ENCODE measurements at regions not wholly inside any gene's neighbourhood (a gene's known extent, or its start where the extent isn't known, plus 50 kb on each side); places are given as distances from the start of the nearest gene placed in this dataset.
A peak's percentile ranks its signal among the peaks of the same experiment; 100 is the strongest.

DNA sequence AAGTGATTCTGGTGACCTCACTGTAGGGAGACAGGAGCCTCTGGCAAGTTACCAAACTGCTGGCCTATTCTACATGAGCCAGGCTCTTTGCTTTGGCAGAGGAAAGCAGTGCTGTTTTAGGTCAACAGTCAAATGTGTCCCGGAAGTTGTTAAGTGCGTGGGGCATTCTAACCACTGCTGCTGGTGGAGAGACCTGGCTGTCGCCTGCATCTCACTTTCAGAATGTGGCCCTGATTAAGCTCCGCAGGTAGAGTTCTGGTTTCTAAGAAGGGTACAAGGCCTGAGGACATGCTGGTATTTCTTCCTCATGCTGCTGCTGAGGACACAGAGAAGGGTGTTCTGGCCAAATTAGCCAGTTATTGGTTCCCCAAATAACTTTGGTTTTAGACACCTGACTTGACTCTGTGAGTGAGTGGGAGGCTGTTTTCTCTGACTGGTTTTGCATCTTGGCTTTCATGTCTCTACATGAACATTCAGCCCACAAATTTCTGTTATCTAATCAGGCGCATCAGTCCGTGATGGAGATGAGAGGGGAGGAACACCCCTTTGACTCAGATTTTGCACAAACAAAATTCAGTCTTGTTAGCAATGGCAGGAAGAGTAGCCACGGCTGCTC is 120.8 kb downstream of the LMO4 start:
- no peaks in the 10 kb centered on the region for H3F3A ChIP-seq (ENCODE audit: low read length, unreplicated experiment)
- no peak overlapping the region for H3K27ac ChIP-seq (ENCODE audit: low read length)
- H3K36me3 ChIP-seq (ENCODE audit: low read depth, low read length) = no peaks in the 10 kb centered on the region
- no peak overlapping the region for H3K4me3 ChIP-seq (ENCODE audit: low read length)
- POLR2A ChIA-PET (ENCODE audit: unreplicated experiment) = no interaction called here
- H3K27me3 ChIP-seq (ENCODE audit: low read length) = no peaks in the 10 kb centered on the region
- ATAC-seq (no peak), DNase-seq (peak; percentile 30)
- no peak overlapping the region for H3K4me2 ChIP-seq (ENCODE audit: low read length)
- intact Hi-C loops (cut with micrococcal nuclease) = no loop called here
- no peaks in the 10 kb centered on the region for H3K9me2 ChIP-seq (replicated peaks; ENCODE audit: low read length)
- H4K20me1 ChIP-seq (ENCODE audit: low read length) = no peaks in the 10 kb centered on the region
- TF ChIP-seq EZH2phosphoT487 (IDR thresholded peaks at IDR 0.05; ENCODE audit: borderline replicate concordance, low read length) = no peak
- TF ChIP-seq, protein P1, sequence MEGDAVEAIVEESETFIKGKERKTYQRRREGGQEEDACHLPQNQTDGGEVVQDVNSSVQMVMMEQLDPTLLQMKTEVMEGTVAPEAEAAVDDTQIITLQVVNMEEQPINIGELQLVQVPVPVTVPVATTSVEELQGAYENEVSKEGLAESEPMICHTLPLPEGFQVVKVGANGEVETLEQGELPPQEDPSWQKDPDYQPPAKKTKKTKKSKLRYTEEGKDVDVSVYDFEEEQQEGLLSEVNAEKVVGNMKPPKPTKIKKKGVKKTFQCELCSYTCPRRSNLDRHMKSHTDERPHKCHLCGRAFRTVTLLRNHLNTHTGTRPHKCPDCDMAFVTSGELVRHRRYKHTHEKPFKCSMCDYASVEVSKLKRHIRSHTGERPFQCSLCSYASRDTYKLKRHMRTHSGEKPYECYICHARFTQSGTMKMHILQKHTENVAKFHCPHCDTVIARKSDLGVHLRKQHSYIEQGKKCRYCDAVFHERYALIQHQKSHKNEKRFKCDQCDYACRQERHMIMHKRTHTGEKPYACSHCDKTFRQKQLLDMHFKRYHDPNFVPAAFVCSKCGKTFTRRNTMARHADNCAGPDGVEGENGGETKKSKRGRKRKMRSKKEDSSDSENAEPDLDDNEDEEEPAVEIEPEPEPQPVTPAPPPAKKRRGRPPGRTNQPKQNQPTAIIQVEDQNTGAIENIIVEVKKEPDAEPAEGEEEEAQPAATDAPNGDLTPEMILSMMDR (conservative IDR thresholded peaks at IDR 0.05; ENCODE audit: low read depth, low read length) = no peak
- TF ChIP-seq EZH2 (IDR thresholded peaks at IDR 0.05; ENCODE audit: low read length, unreplicated experiment) = no peak
- CTCF ChIA-PET = no interaction called here
- no TSS peak for BruUV-seq (replicated peaks)
- H3K9ac ChIP-seq (ENCODE audit: low read length) = no peak overlapping the region
- H3K4me1 ChIP-seq (ENCODE audit: insufficient read depth, low read length) = no peaks in the 10 kb centered on the region
- no peaks in the 10 kb centered on the region for H3K79me2 ChIP-seq (ENCODE audit: low read length)
- no peaks in the 10 kb centered on the region for H3K9me3 ChIP-seq (ENCODE audit: low read length)
- H2AFZ ChIP-seq (ENCODE audit: low read length) = no peak overlapping the region

DNA sequence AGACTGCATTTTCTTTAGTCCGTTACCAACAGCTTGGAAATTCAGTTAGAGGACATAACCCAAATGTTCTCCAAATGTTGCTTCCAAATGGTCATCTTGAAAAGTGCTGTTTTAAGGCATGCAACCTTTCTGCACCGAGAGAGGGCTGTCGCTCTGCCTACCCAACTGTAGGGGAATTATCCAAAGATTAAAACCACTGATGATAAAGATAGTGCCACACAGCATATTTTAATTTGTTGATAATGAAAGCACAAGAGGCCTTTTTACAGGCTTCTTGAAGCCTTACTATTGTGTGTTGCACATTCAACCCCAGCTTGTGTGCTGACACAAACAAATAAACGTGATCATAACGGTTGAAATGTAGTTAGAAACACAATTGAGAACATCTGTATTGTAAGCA is 121.5 kb downstream of the LMO4 start:
- TF ChIP-seq EZH2phosphoT487 (IDR thresholded peaks at IDR 0.05; ENCODE audit: borderline replicate concordance, low read length) (no peak), EZH2 (IDR thresholded peaks at IDR 0.05; ENCODE audit: low read length, unreplicated experiment) (no peak)
- TF ChIP-seq, protein P1 (conservative IDR thresholded peaks at IDR 0.05; ENCODE audit: low read depth, low read length) = no peak
- DNase-seq (no peak), ATAC-seq (no peak)
- Histone ChIP-seq H3K4me2 (ENCODE audit: low read length) (no peak overlapping the region), H3K27me3 (ENCODE audit: low read length) (no peaks in the 10 kb centered on the region), H3K36me3 (ENCODE audit: low read depth, low read length) (no peaks in the 10 kb centered on the region), H3K79me2 (ENCODE audit: low read length) (no peaks in the 10 kb centered on the region), H3K9me2 (replicated peaks; ENCODE audit: low read length) (no peaks in the 10 kb centered on the region), H3F3A (ENCODE audit: low read length, unreplicated experiment) (no peaks in the 10 kb centered on the region), H2AFZ (ENCODE audit: low read length) (no peak overlapping the region), H4K20me1 (ENCODE audit: low read length) (no peaks in the 10 kb centered on the region), H3K4me1 (ENCODE audit: insufficient read depth, low read length) (no peaks in the 10 kb centered on the region), H3K4me3 (ENCODE audit: low read length) (no peak overlapping the region), H3K27ac (ENCODE audit: low read length) (no peak overlapping the region), H3K9me3 (ENCODE audit: low read length) (no peaks in the 10 kb centered on the region), H3K9ac (ENCODE audit: low read length) (no peak overlapping the region)
- intact Hi-C loops (cut with micrococcal nuclease) = no loop called here
- ChIA-PET CTCF (no interaction called here), POLR2A (ENCODE audit: unreplicated experiment) (no interaction called here)
- BruUV-seq (replicated peaks) = no TSS peak

- H3K4me2 ChIP-seq (ENCODE audit: low read length) = no peak overlapping the region
- CTCF ChIA-PET = no interaction called here
- peak; percentile 29 for DNase-seq
These were observed 122.0 kb downstream of the LMO4 start for GRCh38 chr1:87450615-87451209.

More at GRCh38 chr1:87450615-87451209, 122.0 kb downstream of the LMO4 start:
- no peaks in the 10 kb centered on the region for H3K79me2 ChIP-seq (ENCODE audit: low read length)
- no peak overlapping the region for H3K4me3 ChIP-seq (ENCODE audit: low read length)
- no peak overlapping the region for H3K9ac ChIP-seq (ENCODE audit: low read length)
- no peaks in the 10 kb centered on the region for H3F3A ChIP-seq (ENCODE audit: low read length, unreplicated experiment)
- no peaks in the 10 kb centered on the region for H3K9me3 ChIP-seq (ENCODE audit: low read length)
- TF ChIP-seq, protein P1 (conservative IDR thresholded peaks at IDR 0.05; ENCODE audit: low read depth, low read length) = peak; percentile 40; the same call in 1 of the 2 replicates
- TF ChIP-seq EZH2 (IDR thresholded peaks at IDR 0.05; ENCODE audit: low read length, unreplicated experiment) = no peak
- no peak for TF ChIP-seq EZH2phosphoT487 (IDR thresholded peaks at IDR 0.05; ENCODE audit: borderline replicate concordance, low read length)
- ATAC-seq = no peak; the same call in 1 of the 2 replicates
- intact Hi-C loops (cut with micrococcal nuclease) = no loop called here
- H3K36me3 ChIP-seq (ENCODE audit: low read depth, low read length) = no peaks in the 10 kb centered on the region
- BruUV-seq (replicated peaks) = no TSS peak
- H3K27ac ChIP-seq (ENCODE audit: low read length) = no peak overlapping the region
- no peaks in the 10 kb centered on the region for H3K9me2 ChIP-seq (replicated peaks; ENCODE audit: low read length)
- no peaks in the 10 kb centered on the region for H3K27me3 ChIP-seq (ENCODE audit: low read length)
- H2AFZ ChIP-seq (ENCODE audit: low read length) = no peak overlapping the region
- POLR2A ChIA-PET (ENCODE audit: unreplicated experiment) = no interaction called here
- no peaks in the 10 kb centered on the region for H3K4me1 ChIP-seq (ENCODE audit: insufficient read depth, low read length)
- H4K20me1 ChIP-seq (ENCODE audit: low read length) = no peaks in the 10 kb centered on the region

Data from PC-3 (cell line).